Tibial nerve (tissue), 4 donors: ENCODE measurements at regions not wholly inside any gene's neighbourhood (a gene's known extent, or its start where the extent isn't known, plus 50 kb on each side); places are given as distances from the start of the nearest gene placed in this dataset.
A peak's percentile ranks its signal among the peaks of the same experiment; 100 is the strongest.
"Not testable (repeated sequence)": the region's sequence is repeated elsewhere in the genome, so short reads cannot be mapped to it uniquely, and the experiment has no call there.

Source experiments
- DNase-seq, 2 donors: peaks; one replicate each; pipeline ENCODE4 v3.0.0-alpha.2; 2019; ENCODE audit warnings: low spot score in 2 of 2
- H3K27ac ChIP-seq, 4 donors: fragments of 200-600 bp; sonication (generic) in 3 of 4; one replicate each; pipeline ENCODE4 v1.5.1; 2017 to 2019; ENCODE audit warnings: mild to moderate bottlenecking in 1 of 4
- H3K27me3 ChIP-seq, 2 donors: fragments of 200-600 bp; sonication (generic) in 1 of 2; one replicate each; pipeline versions ENCODE4 v1.5.1 to v1.6.0; 2017 to 2019
- H3K36me3 ChIP-seq, 3 donors: fragments of 200-600 bp; sonication (generic); one replicate each; pipeline ENCODE4 v1.5.1; 2018 to 2019
- H3K4me1 ChIP-seq, 4 donors: fragments of 200-600 bp; sonication (generic) in 3 of 4; one replicate each; pipeline ENCODE4 v1.5.1; 2017 to 2019
- H3K4me3 ChIP-seq, 4 donors: fragments of 200-600 bp; sonication (generic) in 3 of 4; one replicate each; pipeline ENCODE4 v1.5.1; 2017 to 2019; ENCODE audit warnings: mild to moderate bottlenecking in 1 of 4, moderate library complexity in 1 of 4
- H3K9me3 ChIP-seq, 4 donors: fragments of 200-600 bp; sonication (generic) in 3 of 4; one replicate each; pipeline ENCODE4 v1.5.1; 2017 to 2019
- CTCF ChIP-seq, 5 experiments: fragments of 200-600 bp in 3 of 5; fragments of 450-650 bp in 2 of 5; sonication (generic) in 3 of 5; IDR thresholded peaks; one replicate each; pipeline ENCODE4 v1.5.1; 2016 to 2019; ENCODE audit warnings: antibody characterized with exemption in 5 of 5, mild to moderate bottlenecking in 3 of 5, moderate library complexity in 2 of 5
- EP300 ChIP-seq, 2 donors: sonication (generic); formaldehyde crosslinking; IDR thresholded peaks; one replicate each; pipeline ENCODE4 v1.6.1; 2017; ENCODE audit warnings: antibody characterized with exemption in 2 of 2, mild to moderate bottlenecking in 1 of 2
- POLR2A ChIP-seq, 2 donors: fragments of 450-650 bp; IDR thresholded peaks; one replicate each; pipeline ENCODE4 v1.6.1; 2017; ENCODE audit warnings: antibody characterized with exemption in 2 of 2, mild to moderate bottlenecking in 2 of 2, moderate library complexity in 2 of 2
- WGBS, 2 donors: methylation state at CpG; one replicate each; pipeline ENCODE4 v1.1.5; 2018; 5-methylcytosine and 5-hydroxymethylcytosine counted together

- Histone ChIP-seq H3K36me3 (no peaks in the 10 kb centered on the region), H3K9me3 (peaks cover 0 to 17% (median 0%) of the 10 kb centered on the region in 4 donors), H3K27me3 (no peaks in the 10 kb centered on the region), H3K4me1 (no peaks in the 10 kb centered on the region), H3K27ac (no peak overlapping the region), H3K4me3 (no peak overlapping the region)
- TF ChIP-seq EP300 (IDR thresholded peaks at IDR 0.05) = no peak
- TF ChIP-seq POLR2A (IDR thresholded peaks at IDR 0.05) = no peak
- 86 to 94% methylated on average over 13 to 15 of the region's 15 CpGs for WGBS, 2 donors
- DNase-seq = no peak
Observed at GRCh38 chr3:164814106-164814505, 264.2 kb downstream of the SI start.

GRCh38 chr3:164812042-164812441 lies 266.3 kb downstream of the SI start:
- DNase-seq = no peak
- Histone ChIP-seq H3K27me3 (no peaks in the 10 kb centered on the region), H3K4me1 (no peaks in the 10 kb centered on the region), H3K4me3 (no peak overlapping the region), H3K9me3 (no peaks in the 10 kb centered on the region), H3K36me3 (no peaks in the 10 kb centered on the region), H3K27ac (no peak overlapping the region)
- 87 to 92% methylated on average over 6 of the region's 6 CpGs for WGBS, 2 donors
- no peak for TF ChIP-seq EP300 (IDR thresholded peaks at IDR 0.05)
- TF ChIP-seq CTCF (IDR thresholded peaks at IDR 0.05) = no peak
- no peak for TF ChIP-seq POLR2A (IDR thresholded peaks at IDR 0.05)

GRCh38 chr3:164806188-164806587 lies 272.1 kb downstream of the SI start:
- TF ChIP-seq POLR2A (IDR thresholded peaks at IDR 0.05) = no peak
- peak in 1 of 5 experiments; percentile 11 for TF ChIP-seq CTCF (IDR thresholded peaks at IDR 0.05)
- Histone ChIP-seq H3K4me3 (no peak overlapping the region), H3K4me1 (no peaks in the 10 kb centered on the region), H3K27ac (no peak overlapping the region), H3K9me3 (no peaks in the 10 kb centered on the region), H3K36me3 (no peaks in the 10 kb centered on the region), H3K27me3 (no peaks in the 10 kb centered on the region)
- DNase-seq = no peak
- 63 to 79% methylated on average over 2 of the region's 2 CpGs for WGBS, 2 donors

GRCh38 chr3:164794099-164794498 lies 284.2 kb downstream of the SI start:
- no peak for DNase-seq
- 78 to 83% methylated on average over 1 of the region's 1 CpG for WGBS, 2 donors
- no peaks in the 10 kb centered on the region for H3K4me1 ChIP-seq
- no peaks in the 10 kb centered on the region for H3K27me3 ChIP-seq
- H3K36me3 ChIP-seq = no peaks in the 10 kb centered on the region
- no peaks in the 10 kb centered on the region for H3K9me3 ChIP-seq
- H3K4me3 ChIP-seq = no peak overlapping the region
- H3K27ac ChIP-seq = no peak overlapping the region
- TF ChIP-seq POLR2A (IDR thresholded peaks at IDR 0.05) (no peak), CTCF (IDR thresholded peaks at IDR 0.05) (no peak), EP300 (IDR thresholded peaks at IDR 0.05) (no peak)

- Histone ChIP-seq H3K36me3 (peaks cover 0 to 5% (median 0%) of the 10 kb centered on the region in 3 donors), H3K27ac (no peak overlapping the region), H3K9me3 (peaks cover 0 to 10% (median 0%) of the 10 kb centered on the region in 4 donors), H3K4me3 (no peak overlapping the region), H3K27me3 (no peaks in the 10 kb centered on the region), H3K4me1 (no peaks in the 10 kb centered on the region)
- no peak for DNase-seq
- whole genome bisulfite sequencing, 2 donors = 63 to 65% methylated on average over 4 of the region's 4 CpGs
- TF ChIP-seq CTCF (IDR thresholded peaks at IDR 0.05) = no peak
- no peak for TF ChIP-seq POLR2A (IDR thresholded peaks at IDR 0.05)
- TF ChIP-seq EP300 (IDR thresholded peaks at IDR 0.05) = no peak
Observed at GRCh38 chr3:164791263-164791662, 287.0 kb downstream of the SI start.

- H3K4me1 ChIP-seq, H3K36me3 ChIP-seq, DNase-seq, H3K4me3 ChIP-seq, H3K27ac ChIP-seq, H3K27me3 ChIP-seq: not testable (repeated sequence)
- H3K9me3 ChIP-seq = peaks cover 0 to 13% (median 0%) of the 10 kb centered on the region in 4 donors
- WGBS, 2 donors = 80 to 96% methylated on average over 7 to 11 of the region's 21 CpGs
Observed at GRCh38 chr3:164784407-164784806, 293.9 kb downstream of the SI start.
